Esophagus muscularis mucosa (tissue), 4 donors: ENCODE measurements at regions not wholly inside any gene's neighbourhood (a gene's known extent, or its start where the extent isn't known, plus 50 kb on each side); places are given as distances from the start of the nearest gene placed in this dataset.
A peak's percentile ranks its signal among the peaks of the same experiment; 100 is the strongest.

ENCODE experiments used
- DNase-seq: peaks from one replicate; pipeline ENCODE4 v3.0.0-alpha.2; 2017; ENCODE audit errors: extremely low spot score
- H3K27ac ChIP-seq, 4 donors: fragments of 200-600 bp; sonication (generic); replicated peaks in 1 of 4; 1 replicate in 3 of 4; 2 replicates in 1 of 4; pipeline ENCODE4 v1.5.1; 2016 to 2019; ENCODE audit warnings: mild to moderate bottlenecking in 1 of 4
- H3K27me3 ChIP-seq, 4 donors: fragments of 200-600 bp; sonication (generic); one replicate each; pipeline versions ENCODE4 v1.5.1 to v1.6.0; 2016 to 2019
- H3K36me3 ChIP-seq, 4 donors: fragments of 200-600 bp; sonication (generic); one replicate each; pipeline ENCODE4 v1.5.1; 2016 to 2019
- H3K4me1 ChIP-seq, 4 donors: fragments of 200-600 bp; sonication (generic); one replicate each; pipeline ENCODE4 v1.5.1; 2016 to 2019
- H3K4me3 ChIP-seq, 4 donors: fragments of 200-600 bp; sonication (generic); 1 replicate in 2 of 4; 2 replicates in 2 of 4; pipeline ENCODE4 v1.5.1; 2016 to 2019; ENCODE audit warnings: mild to moderate bottlenecking in 4 of 4, moderate library complexity in 1 of 4
- H3K9me3 ChIP-seq, 4 donors: fragments of 200-600 bp; sonication (generic); 1 replicate in 3 of 4; 2 replicates in 1 of 4; pipeline ENCODE4 v1.5.1; 2016 to 2019
- EP300 ChIP-seq: sonication (generic); formaldehyde crosslinking; IDR thresholded peaks from one replicate; pipeline ENCODE4 v1.6.1; 2017; ENCODE audit warnings: antibody characterized with exemption
- POLR2A ChIP-seq: fragments of 450-650 bp; IDR thresholded peaks from one replicate; pipeline ENCODE4 v1.6.1; 2017; ENCODE audit warnings: antibody characterized with exemption, moderate library complexity, mild to moderate bottlenecking, low read depth
- POLR2AphosphoS5 ChIP-seq, 2 donors: sonication (generic); formaldehyde crosslinking; IDR thresholded peaks; one replicate each; pipeline ENCODE4 v1.6.1; 2017; ENCODE audit warnings: antibody characterized with exemption in 2 of 2
- WGBS: methylation state at CpG from one replicate; pipeline ENCODE4 v1.1.5; 2018; 5-methylcytosine and 5-hydroxymethylcytosine counted together
- intact Hi-C: fragments of 100-400 bp; cut with DNase I; formaldehyde crosslinking; loops from one replicate; pipeline ENCODE4 v1.15.1; 2023
- TF ChIP-seq, protein P1 (sequence below), 3 experiments: fragments of 200-600 bp in 2 of 3; fragments of 450-650 bp in 1 of 3; sonication (generic) in 2 of 3; IDR thresholded peaks; one replicate each; pipeline ENCODE4 v1.5.1; 2017 to 2019; ENCODE audit warnings: antibody characterized with exemption in 3 of 3, mild to moderate bottlenecking in 2 of 3, moderate library complexity in 1 of 3

DNA sequence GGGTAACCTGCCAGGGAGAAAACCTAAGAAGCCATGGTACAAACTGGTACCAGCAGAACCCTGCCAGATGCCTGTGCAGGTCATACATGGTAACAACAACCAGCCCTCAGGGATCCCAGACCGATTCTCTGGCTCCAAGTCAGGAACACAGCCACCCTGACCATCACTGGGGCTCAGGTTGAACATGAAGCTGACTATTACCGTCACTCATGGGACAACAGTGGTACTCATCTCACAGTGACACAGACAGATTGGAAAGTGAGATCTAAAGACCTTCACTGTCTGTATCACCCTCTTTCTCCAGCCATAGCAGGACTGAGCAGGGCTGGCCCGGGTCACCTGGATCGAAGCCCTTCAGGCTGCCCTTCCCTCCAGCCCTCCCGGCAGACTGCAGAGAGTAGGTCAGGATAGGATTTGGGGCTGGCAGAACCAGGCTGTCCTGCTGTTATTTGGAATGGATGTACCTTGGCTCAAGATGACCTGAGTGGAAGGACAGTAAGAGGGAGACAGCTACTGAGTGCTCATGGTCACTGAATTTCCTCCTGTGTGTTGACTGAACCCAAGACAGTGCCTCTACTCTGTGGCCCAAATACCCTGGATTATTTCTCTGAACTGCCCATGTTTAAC is 94.7 kb downstream of the GGTLC2 start:
- intact Hi-C loops: no loop called here
- WGBS: 52% methylated on average over 2 of the region's 5 CpGs
- Histone ChIP-seq H3K4me1 (no peaks in the 10 kb centered on the region), H3K4me3 (no peak overlapping the region), H3K27ac (no peak overlapping the region), H3K27me3 (peaks cover 0 to 34% (median 0%) of the 10 kb centered on the region in 4 donors), H3K36me3 (no peaks in the 10 kb centered on the region), H3K9me3 (no peaks in the 10 kb centered on the region)
- DNase-seq: peak; percentile 57
- TF ChIP-seq EP300 (no peak), POLR2A (no peak), POLR2AphosphoS5 (IDR thresholded peaks at IDR 0.05) (no peak)
- TF ChIP-seq, protein P1, sequence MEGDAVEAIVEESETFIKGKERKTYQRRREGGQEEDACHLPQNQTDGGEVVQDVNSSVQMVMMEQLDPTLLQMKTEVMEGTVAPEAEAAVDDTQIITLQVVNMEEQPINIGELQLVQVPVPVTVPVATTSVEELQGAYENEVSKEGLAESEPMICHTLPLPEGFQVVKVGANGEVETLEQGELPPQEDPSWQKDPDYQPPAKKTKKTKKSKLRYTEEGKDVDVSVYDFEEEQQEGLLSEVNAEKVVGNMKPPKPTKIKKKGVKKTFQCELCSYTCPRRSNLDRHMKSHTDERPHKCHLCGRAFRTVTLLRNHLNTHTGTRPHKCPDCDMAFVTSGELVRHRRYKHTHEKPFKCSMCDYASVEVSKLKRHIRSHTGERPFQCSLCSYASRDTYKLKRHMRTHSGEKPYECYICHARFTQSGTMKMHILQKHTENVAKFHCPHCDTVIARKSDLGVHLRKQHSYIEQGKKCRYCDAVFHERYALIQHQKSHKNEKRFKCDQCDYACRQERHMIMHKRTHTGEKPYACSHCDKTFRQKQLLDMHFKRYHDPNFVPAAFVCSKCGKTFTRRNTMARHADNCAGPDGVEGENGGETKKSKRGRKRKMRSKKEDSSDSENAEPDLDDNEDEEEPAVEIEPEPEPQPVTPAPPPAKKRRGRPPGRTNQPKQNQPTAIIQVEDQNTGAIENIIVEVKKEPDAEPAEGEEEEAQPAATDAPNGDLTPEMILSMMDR (IDR thresholded peaks at IDR 0.05): no peak

DNA sequence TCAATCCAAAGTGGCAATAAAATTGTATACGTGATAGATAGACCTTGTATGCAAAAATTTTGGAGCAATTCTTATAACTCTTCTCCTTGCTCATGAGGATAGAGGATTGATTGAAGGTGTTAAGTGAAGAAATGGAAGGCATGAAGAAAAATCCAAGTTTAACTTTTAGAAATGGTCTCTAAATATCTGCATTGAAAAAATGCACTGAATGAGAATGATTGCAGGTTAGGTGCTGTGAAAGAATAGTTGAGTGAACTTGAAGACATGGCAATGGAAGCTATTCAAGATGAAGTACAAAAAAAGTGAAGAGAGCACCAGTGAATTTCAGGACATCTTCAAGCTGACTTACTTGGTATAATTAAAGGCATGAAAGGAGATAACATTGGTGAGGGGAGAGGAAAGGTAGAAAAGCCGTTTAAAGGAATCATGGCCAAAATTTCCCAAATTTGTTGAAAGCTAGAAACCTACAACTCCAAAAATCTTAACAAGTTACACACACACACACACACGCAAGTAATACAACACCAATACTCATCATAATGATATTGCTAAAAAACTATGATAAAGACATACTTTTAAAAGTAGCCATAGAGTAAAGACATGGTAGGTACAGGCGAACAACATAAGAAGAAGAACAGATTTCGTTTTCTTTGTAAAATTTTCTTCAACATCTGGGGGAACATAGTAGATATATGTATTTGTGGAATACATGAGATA is 96.3 kb downstream of the GGTLC2 start:
- H3K27ac ChIP-seq: no peak overlapping the region
- TF ChIP-seq POLR2AphosphoS5 (IDR thresholded peaks at IDR 0.05): no peak
- no peak for TF ChIP-seq EP300
- TF ChIP-seq, protein P1 (IDR thresholded peaks at IDR 0.05): no peak
- no peaks in the 10 kb centered on the region for H3K36me3 ChIP-seq
- intact Hi-C loops: no loop called here
- no peak overlapping the region for H3K4me3 ChIP-seq
- no peak for DNase-seq
- no peaks in the 10 kb centered on the region for H3K4me1 ChIP-seq
- peaks cover 0 to 40% (median 2%) of the 10 kb centered on the region in 4 donors for H3K27me3 ChIP-seq
- 62% methylated on average over 5 of the region's 5 CpGs for WGBS
- no peaks in the 10 kb centered on the region for H3K9me3 ChIP-seq

DNA sequence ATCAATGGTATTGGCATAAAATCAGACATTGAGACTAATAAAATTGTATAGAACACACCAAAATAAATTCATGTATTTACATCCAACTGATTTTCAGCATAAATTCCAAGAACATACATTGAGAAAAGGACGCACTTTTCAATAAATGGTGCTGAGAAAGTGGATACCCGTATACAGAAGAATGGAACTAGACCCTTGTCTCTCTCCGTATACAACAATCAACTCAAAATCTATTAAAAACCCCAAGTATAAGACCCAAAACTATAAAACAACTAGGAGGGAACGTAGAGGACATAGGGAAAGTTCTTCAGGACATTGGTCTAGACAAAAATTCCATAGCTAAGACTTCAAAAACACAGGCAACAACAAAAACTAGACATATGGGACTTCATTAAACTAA is 97.4 kb downstream of the GGTLC2 start:
- Histone ChIP-seq H3K9me3 (no peaks in the 10 kb centered on the region), H3K27me3 (peaks cover 0 to 40% (median 2%) of the 10 kb centered on the region in 4 donors), H3K4me1 (no peaks in the 10 kb centered on the region), H3K36me3 (no peaks in the 10 kb centered on the region), H3K4me3 (no peak overlapping the region), H3K27ac (no peak overlapping the region)
- TF ChIP-seq POLR2A (no peak), EP300 (no peak), POLR2AphosphoS5 (IDR thresholded peaks at IDR 0.05) (no peak)
- TF ChIP-seq, protein P1 (IDR thresholded peaks at IDR 0.05): no peak
- WGBS: 81% methylated on average over 4 of the region's 4 CpGs
- intact Hi-C loops: no loop called here
- no peak for DNase-seq

DNA sequence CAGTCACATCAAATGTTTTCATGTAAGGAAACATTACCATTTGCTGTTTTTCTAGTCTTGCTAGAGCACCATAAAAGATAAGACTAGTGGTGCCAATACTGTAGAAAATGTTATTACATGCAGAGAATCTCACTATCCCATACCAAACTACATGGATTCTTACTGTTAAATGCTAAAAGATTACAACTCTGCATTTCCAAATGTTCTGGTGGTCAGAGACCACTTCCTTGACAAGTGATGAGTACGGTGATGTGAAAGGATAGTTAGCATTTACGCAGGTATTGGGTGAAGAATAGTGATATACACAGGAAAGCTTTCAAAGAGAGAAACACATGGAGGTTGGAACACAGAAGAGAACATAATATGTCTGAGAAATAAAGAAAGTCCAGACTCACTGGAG is 98.2 kb downstream of the GGTLC2 start:
- Histone ChIP-seq H3K4me1 (no peaks in the 10 kb centered on the region), H3K9me3 (no peaks in the 10 kb centered on the region), H3K27ac (no peak overlapping the region), H3K4me3 (no peak overlapping the region), H3K27me3 (peaks cover 0 to 40% (median 2%) of the 10 kb centered on the region in 4 donors), H3K36me3 (no peaks in the 10 kb centered on the region)
- 68% methylated on average over 2 of the region's 2 CpGs for WGBS
- DNase-seq: no peak
- intact Hi-C loops: no loop called here
- TF ChIP-seq POLR2A (no peak), POLR2AphosphoS5 (IDR thresholded peaks at IDR 0.05) (no peak), EP300 (no peak)
- TF ChIP-seq, protein P1 (IDR thresholded peaks at IDR 0.05): no peak
